ENCODE measurements at regions not wholly inside any gene's neighbourhood (a gene's known extent, or its start where the extent isn't known, plus 50 kb on each side); places are given as distances from the start of the nearest gene placed in this dataset.

GRCh38 chr20:11044561-11044960 lies 370.8 kb upstream of the JAG1 start (continued):
- TF ChIP-seq TCF7L2 (IDR thresholded peaks at IDR 0.05; ENCODE audit: borderline replicate concordance, extremely low read depth, insufficient read depth, insufficient read length) (no peak), ZNF274 (IDR thresholded peaks at IDR 0.05; ENCODE audit: low read depth, low read length) (no peak)

- ATAC-seq (no peak), DNase-seq (ENCODE audit: low read depth, low spot score) (no peak)
- H3K9me3 ChIP-seq (ENCODE audit: control insufficient read depth in 1 of 2, insufficient read depth in 1 of 2, low read depth in 1 of 2, low read length in 2 of 2): no peaks in the 10 kb centered on the region
- no peaks in the 10 kb centered on the region for H3K79me2 ChIP-seq (ENCODE audit: insufficient read depth, low read length)
- H3K9ac ChIP-seq (ENCODE audit: low read length): no peak overlapping the region
- no peak overlapping the region for H3K27ac ChIP-seq (ENCODE audit: low read depth, low read length)
- H2AFZ ChIP-seq (ENCODE audit: low read depth, low read length, poor library complexity, severe bottlenecking): no peak overlapping the region
- intact Hi-C loops (cut with micrococcal nuclease): no loop called here
- TF ChIP-seq ATF3 (IDR thresholded peaks at IDR 0.05): no peak
- no peak for TF ChIP-seq REST (IDR thresholded peaks at IDR 0.05; ENCODE audit: low read depth)
- no peak for TF ChIP-seq JUND (IDR thresholded peaks at IDR 0.05)
- TF ChIP-seq ZBTB33 (IDR thresholded peaks at IDR 0.05; ENCODE audit: extremely low read depth, insufficient replicate concordance, low read length): no peak
- no peak for TF ChIP-seq FOSL1 (IDR thresholded peaks at IDR 0.05; ENCODE audit: low read depth)
- TF ChIP-seq EGR1 (IDR thresholded peaks at IDR 0.05; ENCODE audit: low read depth): no peak
- no peak for TF ChIP-seq ELF1 (IDR thresholded peaks at IDR 0.05; ENCODE audit: borderline replicate concordance, low read depth)
- RAD21 ChIA-PET (ENCODE audit: low non-redundant PET in 1 of 2, low total read pairs in 2 of 2, uncharacterized antibody in 2 of 2, unreplicated experiment in 2 of 2): no interaction called here
- H3K4me1 ChIP-seq (ENCODE audit: control insufficient read depth in 1 of 2, insufficient read depth in 2 of 2, low read length in 2 of 2): no peaks in the 10 kb centered on the region; a peak in 1 of 4 replicates
- CTCF ChIA-PET: no interaction called here
- no peaks in the 10 kb centered on the region for H4K20me1 ChIP-seq (ENCODE audit: insufficient read depth)
- no peaks in the 10 kb centered on the region for H3K27me3 ChIP-seq (ENCODE audit: insufficient read depth, low read length)
- no peaks in the 10 kb centered on the region for H3K36me3 ChIP-seq (ENCODE audit: control insufficient read depth in 1 of 2, insufficient read depth in 2 of 2, low read length in 2 of 2)
- POLR2A ChIA-PET: no interaction called here
- no peak overlapping the region for H3K4me2 ChIP-seq (ENCODE audit: low read length)
- no peaks in the 10 kb centered on the region for H3K9me2 ChIP-seq (ENCODE audit: insufficient read depth)
- BruUV-seq (replicated peaks): no TSS peak
- H3K4me3 ChIP-seq (replicated peaks in 1 of 2; ENCODE audit: low read depth in 1 of 2, low read length in 2 of 2): no peak overlapping the region
Measured at GRCh38 chr20:11045412-11046175, 371.8 kb upstream of the JAG1 start.
